ENCODE measurements at regions not wholly inside any gene's neighbourhood (a gene's known extent, or its start where the extent isn't known, plus 50 kb on each side); places are given as distances from the start of the nearest gene placed in this dataset.

- H3K4me1 Mint-ChIP-seq = no peaks in the 10 kb centered on the region
Observed at GRCh38 chr16:8107296-8107695, 483.0 kb downstream of the TMEM114 start.

GRCh38 chr16:8103649-8104289, 486.5 kb downstream of the TMEM114 start:
- H3K27me3 ChIP-seq (ENCODE audit: control insufficient read depth, insufficient read depth, low read length, poor library complexity, severe bottlenecking) = no peaks in the 10 kb centered on the region
- no peak overlapping the region for H3K4me3 ChIP-seq (ENCODE audit: low read length)
- H3K27ac ChIP-seq (ENCODE audit: low read depth, low read length) = no peak overlapping the region
- WGBS, 2 experiments (ENCODE audit: insufficient coverage in 1 of 2, insufficient read length in 1 of 2) = 90 to 95% methylated on average over 8 of the region's 8 CpGs
- no peaks in the 10 kb centered on the region for H3K4me1 Mint-ChIP-seq
- H3K27ac Mint-ChIP-seq = no peak overlapping the region
- H3K9me3 ChIP-seq (ENCODE audit: control insufficient read depth, low read length) = no peaks in the 10 kb centered on the region
- H3K9me3 Mint-ChIP-seq = peaks cover 2% of the 10 kb centered on the region
- H3K9ac ChIP-seq (ENCODE audit: extremely low read depth, low read length, poor library complexity, severe bottlenecking) = no peak overlapping the region
- H3K4me3 Mint-ChIP-seq = no peak overlapping the region
- H3K4me1 ChIP-seq (ENCODE audit: control insufficient read depth, insufficient read depth, low read length) = no peaks in the 10 kb centered on the region
- peaks cover 1% of the 10 kb centered on the region for H3K27me3 Mint-ChIP-seq (ENCODE audit: insufficient read depth)
- no peaks in the 10 kb centered on the region for H3K36me3 Mint-ChIP-seq (ENCODE audit: low read depth)
- no peaks in the 10 kb centered on the region for H3K36me3 ChIP-seq (ENCODE audit: control insufficient read depth, insufficient read depth, low read length)
- no peak for TF ChIP-seq CTCF (conservative IDR thresholded peaks at IDR 0.05)
- DNase-seq = no peak

More at GRCh38 chr16:8107296-8107695, 483.0 kb downstream of the TMEM114 start:
- 85 to 95% methylated on average over 7 to 9 of the region's 10 CpGs for WGBS, 2 experiments (ENCODE audit: insufficient coverage in 1 of 2, insufficient read length in 1 of 2)
- Mint-ChIP-seq H3K9me3 (peaks cover 5% of the 10 kb centered on the region), H3K27me3 (ENCODE audit: insufficient read depth) (peaks cover 1% of the 10 kb centered on the region), H3K4me3 (no peak overlapping the region), H3K27ac (no peak overlapping the region), H3K36me3 (ENCODE audit: low read depth) (no peaks in the 10 kb centered on the region)
- H3K9ac ChIP-seq (ENCODE audit: extremely low read depth, low read length, poor library complexity, severe bottlenecking) = no peak overlapping the region
- H3K36me3 ChIP-seq (ENCODE audit: control insufficient read depth, insufficient read depth, low read length) = no peaks in the 10 kb centered on the region
- no peak for DNase-seq
- TF ChIP-seq CTCF (conservative IDR thresholded peaks at IDR 0.05) = no peak
- H3K4me3 ChIP-seq (ENCODE audit: low read length) = no peak overlapping the region
- no peaks in the 10 kb centered on the region for H3K9me3 ChIP-seq (ENCODE audit: control insufficient read depth, low read length)
- no peaks in the 10 kb centered on the region for H3K4me1 ChIP-seq (ENCODE audit: control insufficient read depth, insufficient read depth, low read length)
- no peak overlapping the region for H3K27ac ChIP-seq (ENCODE audit: low read depth, low read length)
- no peaks in the 10 kb centered on the region for H3K27me3 ChIP-seq (ENCODE audit: control insufficient read depth, insufficient read depth, low read length, poor library complexity, severe bottlenecking)

GRCh38 chr16:8099586-8099985, 490.7 kb downstream of the TMEM114 start:
- Mint-ChIP-seq H3K9me3 (no peaks in the 10 kb centered on the region), H3K4me3 (no peak overlapping the region), H3K4me1 (peaks cover 2% of the 10 kb centered on the region), H3K27ac (no peak overlapping the region), H3K27me3 (ENCODE audit: insufficient read depth) (no peaks in the 10 kb centered on the region), H3K36me3 (ENCODE audit: low read depth) (no peaks in the 10 kb centered on the region)
- DNase-seq = no peak
- Histone ChIP-seq H3K36me3 (ENCODE audit: control insufficient read depth, insufficient read depth, low read length) (no peaks in the 10 kb centered on the region), H3K27ac (ENCODE audit: low read depth, low read length) (no peak overlapping the region), H3K4me3 (ENCODE audit: low read length) (no peak overlapping the region), H3K9ac (ENCODE audit: extremely low read depth, low read length, poor library complexity, severe bottlenecking) (no peak overlapping the region), H3K4me1 (ENCODE audit: control insufficient read depth, insufficient read depth, low read length) (no peaks in the 10 kb centered on the region), H3K27me3 (ENCODE audit: control insufficient read depth, insufficient read depth, low read length, poor library complexity, severe bottlenecking) (no peaks in the 10 kb centered on the region), H3K9me3 (ENCODE audit: control insufficient read depth, low read length) (no peaks in the 10 kb centered on the region)
- 100% methylated on average over 2 of the region's 4 CpGs; no CpG with 5 or more reads in 1 of the 2 experiments for WGBS, 2 experiments (ENCODE audit: insufficient coverage in 1 of 2, insufficient read length in 1 of 2)
- TF ChIP-seq CTCF (conservative IDR thresholded peaks at IDR 0.05) = no peak

Measured in endodermal cell (in vitro differentiated cells).